ENCODE measurements at regions not wholly inside any gene's neighbourhood (a gene's known extent, or its start where the extent isn't known, plus 50 kb on each side); places are given as distances from the start of the nearest gene placed in this dataset.

- TF ChIP-seq CTCF (IDR thresholded peaks at IDR 0.05) = no peak
- no peak for TF ChIP-seq POLR2A (IDR thresholded peaks at IDR 0.05)
Measured at GRCh38 chr20:43776691-43777090, 49.9 kb upstream of the GTSF1L start.
